H1 (cell line): ENCODE measurements at regions not wholly inside any gene's neighbourhood (a gene's known extent, or its start where the extent isn't known, plus 50 kb on each side); places are given as distances from the start of the nearest gene placed in this dataset.

Experiments used
- RAD21 ChIP-seq, 2 experiments: IDR thresholded peaks in 1 of 2; conservative IDR thresholded peaks in 1 of 2; 2 replicates each; pipeline ENCODE4 v1.6.1; 2011; ENCODE audit warnings: low read depth in 2 of 2, low read length in 2 of 2, improper control_type of control experiment in 1 of 2, inconsistent platforms in 1 of 2, mild to moderate bottlenecking in 1 of 2, moderate library complexity in 1 of 2
- SUZ12 ChIP-seq: fragments of 200-600 bp; sonication (generic); IDR thresholded peaks from 2 replicates; pipeline ENCODE4 v1.6.1; 2012; ENCODE audit warnings: mild to moderate bottlenecking, inconsistent platforms, low read length, moderate library complexity, mixed read lengths
- TAF1 ChIP-seq: IDR thresholded peaks from 2 replicates; pipeline ENCODE4 v1.6.1; 2011; ENCODE audit warnings: mild to moderate bottlenecking, low read depth, low read length
- TF ChIP-seq, protein P1 (sequence below): IDR thresholded peaks from 2 replicates; pipeline ENCODE4 v1.6.1; 2011; ENCODE audit warnings: low read depth, mild to moderate bottlenecking, low read length; ENCODE audit not compliant: insufficient read depth

DNA sequence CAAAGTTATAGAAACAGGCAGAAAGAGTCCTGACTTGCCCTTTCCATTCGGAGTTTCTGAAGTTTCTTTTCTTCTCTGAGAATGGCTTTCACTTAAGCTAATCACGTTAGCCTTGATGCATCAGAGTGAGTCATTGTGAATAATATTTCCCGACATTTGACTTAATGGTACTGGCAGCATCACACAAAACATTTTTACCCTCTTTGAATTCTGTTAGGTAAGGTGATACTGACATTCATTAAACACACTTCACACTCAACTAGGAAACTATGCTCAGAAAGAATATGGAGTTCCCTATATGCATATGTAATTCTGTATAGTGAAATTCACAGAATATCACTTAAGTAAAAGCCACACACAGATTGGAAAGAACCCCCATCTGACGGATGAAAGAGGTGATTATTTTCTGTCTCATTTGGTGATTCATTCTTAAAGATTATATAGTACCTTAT, 120.8 kb upstream of the ARHGAP20 start (continued):
- TF ChIP-seq, protein P1, sequence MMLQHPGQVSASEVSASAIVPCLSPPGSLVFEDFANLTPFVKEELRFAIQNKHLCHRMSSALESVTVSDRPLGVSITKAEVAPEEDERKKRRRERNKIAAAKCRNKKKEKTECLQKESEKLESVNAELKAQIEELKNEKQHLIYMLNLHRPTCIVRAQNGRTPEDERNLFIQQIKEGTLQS = no peak
- no peak for TF ChIP-seq RAD21 (IDR thresholded peaks at IDR 0.05 in 1 of 2, conservative IDR thresholded peaks at IDR 0.05 in 1 of 2; ENCODE audit: low read depth in 2 of 2, low read length in 2 of 2)
- TF ChIP-seq TAF1 = no peak
- no peak for TF ChIP-seq SUZ12
- TF ChIP-seq, all 59 proteins: peak for 0
